ENCODE measurements at regions not wholly inside any gene's neighbourhood (a gene's known extent, or its start where the extent isn't known, plus 50 kb on each side); places are given as distances from the start of the nearest gene placed in this dataset.

- no peak for TF ChIP-seq CTCF (IDR thresholded peaks at IDR 0.05)
Measured at GRCh38 chr10:45211576-45211975, 103.8 kb downstream of the OR13A1 start.

DNA sequence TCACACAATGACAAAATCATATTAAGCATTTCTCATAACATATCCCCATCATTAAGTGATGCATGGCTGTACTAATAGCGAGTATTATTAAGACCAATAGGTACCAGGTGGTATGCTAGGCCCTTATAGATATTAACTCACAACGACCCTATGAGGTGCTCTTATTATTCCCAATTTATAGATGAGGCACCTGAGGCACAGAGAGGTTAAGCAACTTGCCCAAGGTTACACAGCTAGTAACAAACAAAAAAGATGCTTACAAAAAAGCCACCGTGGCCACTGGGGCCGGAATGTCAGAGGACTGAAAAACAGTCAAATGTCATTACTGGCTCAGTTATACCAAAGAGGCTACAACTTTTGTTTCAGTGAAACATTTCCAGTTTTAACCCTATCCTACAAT, 96.0 kb downstream of the OR13A1 start:
- TF ChIP-seq CTCF (IDR thresholded peaks at IDR 0.05): no peak

DNA sequence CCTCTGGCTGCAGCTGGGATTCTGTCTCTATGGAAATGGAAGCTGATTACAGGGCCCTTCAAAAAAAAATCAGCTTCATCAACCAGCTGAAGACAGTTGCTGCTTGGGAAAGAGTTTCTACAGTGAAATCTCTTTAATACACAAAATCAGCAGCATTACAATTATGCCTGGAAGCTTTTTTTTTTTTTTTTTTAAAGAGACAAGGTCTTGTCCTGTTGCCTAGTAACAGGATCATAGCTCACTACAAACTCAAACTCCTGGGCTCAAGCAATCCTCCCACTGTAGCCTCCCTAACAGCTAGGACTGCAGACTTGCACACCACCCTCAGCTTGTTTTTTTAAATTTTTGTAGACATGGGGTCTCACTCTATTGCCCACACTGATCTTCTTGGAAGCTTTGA, 94.5 kb downstream of the OR13A1 start:
- TF ChIP-seq CTCF (IDR thresholded peaks at IDR 0.05): no peak

- TF ChIP-seq CTCF (IDR thresholded peaks at IDR 0.05): no peak
Measured at GRCh38 chr10:45224219-45224841, 91.1 kb downstream of the OR13A1 start.

DNA sequence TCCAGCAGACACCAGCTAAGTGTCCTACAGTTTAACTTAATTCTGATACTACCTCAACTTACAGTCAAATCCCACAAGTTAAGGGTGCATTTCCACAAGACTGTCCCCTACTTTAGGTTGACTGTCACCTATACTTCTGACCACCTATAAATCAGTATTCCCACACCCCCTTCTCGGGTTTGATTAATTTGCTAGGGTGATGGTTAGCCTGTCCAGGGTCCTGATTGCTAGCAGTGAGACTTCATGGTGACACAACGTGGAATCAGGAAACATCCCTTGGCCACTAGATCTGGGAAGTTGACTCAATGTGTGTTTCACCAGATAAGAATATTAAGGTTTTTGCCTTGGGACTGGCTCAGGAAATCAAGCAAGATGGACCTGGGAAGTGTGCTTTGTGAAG, 88.4 kb downstream of the OR13A1 start:
- no peak for TF ChIP-seq CTCF (IDR thresholded peaks at IDR 0.05)

- TF ChIP-seq CTCF (IDR thresholded peaks at IDR 0.05): no peak
Measured at GRCh38 chr10:45227456-45227855, 88.0 kb downstream of the OR13A1 start.

- TF ChIP-seq CTCF (IDR thresholded peaks at IDR 0.05): no peak
Measured at GRCh38 chr10:45229823-45230222, 85.6 kb downstream of the OR13A1 start.

GRCh38 chr10:45235260-45235769, 80.1 kb downstream of the OR13A1 start:
- TF ChIP-seq CTCF (IDR thresholded peaks at IDR 0.05): peak; percentile 54

Data from LNCAP (cell line).